Limb (tissue), 2 donors: ENCODE measurements at regions not wholly inside any gene's neighbourhood (a gene's known extent, or its start where the extent isn't known, plus 50 kb on each side); places are given as distances from the start of the nearest gene placed in this dataset.
"Not testable (repeated sequence)": the region's sequence is repeated elsewhere in the genome, so short reads cannot be mapped to it uniquely, and the experiment has no call there.

ENCODE experiments used
- DNase-seq, 2 donors: peaks; one replicate each; pipeline ENCODE4 v3.0.0-alpha.2; 2016; ENCODE audit errors: extremely low spot score in 2 of 2

GRCh38 chr4:27358269-27358668 lies 497.6 kb downstream of the STIM2 start:
- no peak for DNase-seq

- DNase-seq = no peak
Measured at GRCh38 chr4:27360131-27360530, 499.5 kb downstream of the STIM2 start.

- DNase-seq = peak in 1 of 2 donors; percentile 48
Measured at GRCh38 chr4:27360790-27361267, 500.2 kb downstream of the STIM2 start.

- no peak for DNase-seq
Measured at GRCh38 chr4:27364509-27364908, 503.9 kb downstream of the STIM2 start.

GRCh38 chr4:27366104-27366823 lies 505.6 kb downstream of the STIM2 start:
- DNase-seq = no peak

- no peak for DNase-seq
Measured at GRCh38 chr4:27368781-27369180, 508.1 kb downstream of the STIM2 start.

- DNase-seq = no peak
Measured at GRCh38 chr4:27381815-27382214, 521.2 kb downstream of the STIM2 start.

GRCh38 chr4:27387711-27388110 lies 527.1 kb downstream of the STIM2 start:
- DNase-seq = no peak

- peak in 1 of 2 donors; percentile 47 for DNase-seq
Measured at GRCh38 chr4:27397886-27398285, 537.2 kb downstream of the STIM2 start.

- peak in 1 of 2 donors; percentile 70 for DNase-seq
Measured at GRCh38 chr4:27398631-27399310, 538.1 kb downstream of the STIM2 start.

- DNase-seq = no peak
Measured at GRCh38 chr4:27407616-27408015, 547.0 kb downstream of the STIM2 start.

- DNase-seq = no peak
Measured at GRCh38 chr4:27412613-27413012, 552.0 kb downstream of the STIM2 start.

GRCh38 chr4:27414887-27415731 lies 554.5 kb downstream of the STIM2 start:
- peak in 1 of 2 donors; percentile 56 for DNase-seq

- DNase-seq = no peak
Measured at GRCh38 chr4:27428661-27429060, 568.0 kb downstream of the STIM2 start.

GRCh38 chr4:27429364-27429871 lies 568.8 kb downstream of the STIM2 start:
- peak in 1 of 2 donors; percentile 8 for DNase-seq

- no peak for DNase-seq
Measured at GRCh38 chr4:27442146-27442545, 581.5 kb downstream of the STIM2 start.

GRCh38 chr4:27442661-27443060 lies 582.0 kb downstream of the STIM2 start:
- not testable (repeated sequence) for DNase-seq

- no peak for DNase-seq
Measured at GRCh38 chr4:27463816-27464215, 603.2 kb downstream of the STIM2 start.

- no peak for DNase-seq
Measured at GRCh38 chr4:27467351-27467750, 606.7 kb downstream of the STIM2 start.

- DNase-seq = no peak
Measured at GRCh38 chr4:27472364-27472763, 611.7 kb downstream of the STIM2 start.

- no peak for DNase-seq
Measured at GRCh38 chr4:27474691-27475090, 614.0 kb downstream of the STIM2 start.

GRCh38 chr4:27484216-27484615 lies 623.6 kb downstream of the STIM2 start:
- DNase-seq = no peak
